H1 (cell line): ENCODE measurements at regions not wholly inside any gene's neighbourhood (a gene's known extent, or its start where the extent isn't known, plus 50 kb on each side); places are given as distances from the start of the nearest gene placed in this dataset.

Experiments used
- CTCF ChIA-PET: fragments of 300-600 bp; sonication (Branson Sonifier 250); formaldehyde crosslinking; loops from one replicate; lab custom pipeline; 2021; ENCODE audit not compliant: partially characterized antibody; lab: Charles Lee
- POLR2A ChIA-PET: fragments of 300-600 bp; sonication (Branson Sonifier 250); formaldehyde crosslinking; loops from one replicate; lab custom pipeline; 2021; ENCODE audit warnings: inconsistent platforms; ENCODE audit not compliant: partially characterized antibody; lab: Charles Lee
- DNase-seq, 2 experiments: peaks; one replicate each; pipeline versions ENCODE4 v3.0.0 to v3.0.0-alpha.2; 2010 to 2022; ENCODE audit warnings: low spot score in 2 of 2, low read depth in 1 of 2, mixed read lengths in 1 of 2
- FAIRE-seq: peaks from 2 replicates; lab custom pipeline; 2011; peaks lifted over from hg19 to GRCh38; lab: Jason Lieb, UNC
- H2AFZ ChIP-seq: 2 replicates; pipeline ENCODE4 v1.8.1; 2012; ENCODE audit warnings: low read length, inconsistent platforms
- H2AK5ac ChIP-seq: 2 replicates; pipeline ENCODE4 v1.6.1; 2013; ENCODE audit warnings: low read depth, low read length
- H2BK120ac ChIP-seq: replicated peaks from 2 replicates; pipeline ENCODE3; 2013; ENCODE audit warnings: low read depth, low read length, inconsistent platforms
- H2BK12ac ChIP-seq: 2 replicates; pipeline ENCODE4 v1.6.1; 2013; ENCODE audit warnings: low read depth, low read length
- H2BK15ac ChIP-seq: 2 replicates; pipeline ENCODE4 v1.6.1; 2013; ENCODE audit warnings: low read length
- H2BK20ac ChIP-seq: 2 replicates; pipeline ENCODE4 v1.6.1; 2013; ENCODE audit warnings: low read length
- H2BK5ac ChIP-seq: 2 replicates; pipeline ENCODE4 v1.6.1; 2013; ENCODE audit warnings: low read depth, low read length
- H3K14ac ChIP-seq: 2 replicates; pipeline ENCODE4 v1.6.1; 2013; ENCODE audit warnings: inconsistent platforms; ENCODE audit not compliant: insufficient read length
- H3K18ac ChIP-seq: 2 replicates; pipeline ENCODE4 v1.6.1; 2013; ENCODE audit warnings: low read length; ENCODE audit errors: extremely low read depth
- H3K23ac ChIP-seq: 2 replicates; pipeline ENCODE4 v1.6.1; 2013; ENCODE audit warnings: inconsistent platforms; ENCODE audit not compliant: insufficient read length
- H3K23me2 ChIP-seq: 2 replicates; pipeline ENCODE4 v1.6.1; 2013; ENCODE audit warnings: low read depth, low read length
- H3K27ac ChIP-seq: 2 replicates; pipeline ENCODE4 v1.6.1; 2011; ENCODE audit warnings: low read depth, low read length, inconsistent platforms
- H3K27me3 ChIP-seq, 4 experiments: replicated peaks in 1 of 4; 1 replicate in 1 of 4; 2 replicates in 3 of 4; pipeline versions ENCODE4 v1.6.1 to v1.8.1; 2011 to 2013; ENCODE audit warnings: low read length in 3 of 4, mild to moderate bottlenecking in 3 of 4, inconsistent platforms in 2 of 4, mixed read lengths in 2 of 4, moderate library complexity in 1 of 4; ENCODE audit not compliant: control insufficient read depth in 3 of 4, insufficient read depth in 3 of 4; ENCODE audit errors: extremely low read depth in 1 of 4
- H3K36me3 ChIP-seq, 4 experiments: 2 replicates each; pipeline versions ENCODE4 v1.6.1 to v1.8.1; 2011 to 2013; ENCODE audit warnings: mild to moderate bottlenecking in 4 of 4, low read length in 3 of 4, moderate library complexity in 2 of 4, control low read depth in 1 of 4, inconsistent platforms in 1 of 4; ENCODE audit not compliant: insufficient read depth in 4 of 4, control insufficient read depth in 2 of 4
- H3K4ac ChIP-seq: replicated peaks from 2 replicates; pipeline ENCODE3; 2013; ENCODE audit warnings: low read length, low read depth, mixed read lengths, inconsistent platforms; ENCODE audit not compliant: insufficient read length
- H3K4me1 ChIP-seq, 4 experiments: replicated peaks in 1 of 4; 1 replicate in 1 of 4; 2 replicates in 3 of 4; pipeline versions ENCODE4 v1.6.1 to v1.8.1; 2011 to 2013; ENCODE audit warnings: low read length in 3 of 4, inconsistent platforms in 2 of 4, mixed read lengths in 1 of 4; ENCODE audit not compliant: insufficient read depth in 4 of 4, control insufficient read depth in 3 of 4
- H3K4me2 ChIP-seq, 2 experiments: 2 replicates each; pipeline versions ENCODE4 v1.6.1 to v1.8.1; 2011 to 2013; ENCODE audit warnings: low read depth in 2 of 2, low read length in 2 of 2, control low read depth in 1 of 2, inconsistent platforms in 1 of 2, mild to moderate bottlenecking in 1 of 2; ENCODE audit not compliant: insufficient read depth in 1 of 2
- H3K4me3 ChIP-seq, 4 experiments: fragments of 200-600, 300-600 bp in 1 of 4; sonication (generic), shearing (Covaris generic), sonication (Bioruptor Twin) in 1 of 4; 2 replicates each; pipeline versions ENCODE4 v1.5.1 to v1.8.1; 2011 to 2016; ENCODE audit warnings: low read length in 4 of 4, low read depth in 3 of 4, control low read depth in 2 of 4, inconsistent platforms in 2 of 4, mild to moderate bottlenecking in 2 of 4, mixed read lengths in 1 of 4, moderate library complexity in 1 of 4; ENCODE audit not compliant: insufficient read depth in 2 of 4; ENCODE audit errors: extremely low read depth in 1 of 4
- H3K56ac ChIP-seq: replicated peaks from 2 replicates; pipeline ENCODE3; 2013; ENCODE audit warnings: low read depth, mild to moderate bottlenecking, mixed read lengths, low read length, inconsistent platforms; ENCODE audit not compliant: insufficient read length
- H3K79me1 ChIP-seq: 2 replicates; pipeline ENCODE4 v1.6.1; 2013; ENCODE audit warnings: low read depth, low read length, control low read depth
- H3K79me2 ChIP-seq, 2 experiments: 2 replicates each; pipeline versions ENCODE4 v1.6.1 to v1.8.1; 2012 to 2013; ENCODE audit warnings: low read length in 2 of 2, mild to moderate bottlenecking in 2 of 2, inconsistent platforms in 1 of 2; ENCODE audit not compliant: insufficient read depth in 2 of 2, control insufficient read depth in 1 of 2
- H3K9ac ChIP-seq, 4 experiments: replicated peaks in 1 of 4; 1 replicate in 1 of 4; 2 replicates in 3 of 4; pipeline versions ENCODE4 v1.6.1 to v1.8.1; 2011 to 2013; ENCODE audit warnings: low read depth in 3 of 4, low read length in 3 of 4, control low read depth in 2 of 4, mild to moderate bottlenecking in 2 of 4, moderate library complexity in 2 of 4, inconsistent platforms in 1 of 4; ENCODE audit errors: extremely low read depth in 1 of 4
- H3K9me3 ChIP-seq, 2 experiments: 2 replicates each; pipeline versions ENCODE4 v1.6.1 to v1.8.1; 2012 to 2013; ENCODE audit warnings: mild to moderate bottlenecking in 2 of 2, moderate library complexity in 2 of 2, control low read depth in 1 of 2, inconsistent platforms in 1 of 2, low read depth in 1 of 2, low read length in 1 of 2, mixed read lengths in 1 of 2; ENCODE audit not compliant: insufficient read depth in 2 of 2
- H4K20me1 ChIP-seq, 2 experiments: replicated peaks in 1 of 2; 2 replicates each; pipeline versions ENCODE3 to v1.8.1; 2011 to 2013; ENCODE audit warnings: inconsistent platforms in 2 of 2, low read length in 2 of 2, mild to moderate bottlenecking in 1 of 2; ENCODE audit not compliant: insufficient read depth in 2 of 2, control insufficient read depth in 1 of 2
- H4K5ac ChIP-seq: 2 replicates; pipeline ENCODE4 v1.6.1; 2013; ENCODE audit warnings: low read length, low read depth, mixed read lengths, inconsistent platforms; ENCODE audit not compliant: insufficient read length
- H4K8ac ChIP-seq: 2 replicates; pipeline ENCODE4 v1.8.0; 2013; ENCODE audit warnings: mild to moderate bottlenecking, moderate library complexity, low read length, inconsistent platforms; ENCODE audit not compliant: insufficient read depth; ENCODE audit errors: extremely low read depth
- H4K91ac ChIP-seq: replicated peaks from 2 replicates; pipeline ENCODE3; 2013; ENCODE audit warnings: low read length, mixed read lengths, inconsistent platforms; ENCODE audit not compliant: insufficient read length
- GABPA ChIP-seq: IDR thresholded peaks from 2 replicates; pipeline ENCODE4 v1.6.1; 2011; ENCODE audit warnings: mild to moderate bottlenecking, low read length, moderate library complexity, borderline replicate concordance; ENCODE audit not compliant: insufficient read depth
- KDM1A ChIP-seq: fragments of 200-600, 300-600 bp; sonication (generic); IDR thresholded peaks from 2 replicates; pipeline ENCODE4 v1.7.1; 2016; ENCODE audit warnings: mild to moderate bottlenecking, low read length, borderline replicate concordance
- SIN3A ChIP-seq, 2 experiments: IDR thresholded peaks in 1 of 2; conservative IDR thresholded peaks in 1 of 2; 2 replicates each; pipeline ENCODE4 v1.6.1; 2011 to 2012; ENCODE audit warnings: low read length in 2 of 2, improper control_type of control experiment in 1 of 2, low read depth in 1 of 2, mild to moderate bottlenecking in 1 of 2
- SIRT6 ChIP-seq: IDR thresholded peaks from one replicate; pipeline ENCODE4 v1.7.1; 2012; ENCODE audit warnings: low read length, inconsistent platforms
- whole genome bisulfite sequencing, 2 experiments: shearing (Covaris generic) in 1 of 2; methylation state at CpG; one replicate each; pipeline versions ENCODE4 v1.1.6 to v1.1.7; 2013 to 2015; ENCODE audit warnings: low lambda C conversion rate in 2 of 2, mixed read lengths in 2 of 2, inconsistent platforms in 1 of 2, low coverage in 1 of 2, missing lambda C conversion rate in 1 of 2; ENCODE audit not compliant: insufficient replicate concordance in 2 of 2, insufficient coverage in 1 of 2, insufficient read length in 1 of 2; ENCODE audit errors: extremely low coverage in 1 of 2, missing lambda C conversion rate in 1 of 2; 5-methylcytosine and 5-hydroxymethylcytosine counted together
- TF ChIP-seq, protein P1 (sequence below): IDR thresholded peaks from 2 replicates; pipeline ENCODE4 v1.6.1; 2012; ENCODE audit warnings: low read length, inconsistent platforms

DNA sequence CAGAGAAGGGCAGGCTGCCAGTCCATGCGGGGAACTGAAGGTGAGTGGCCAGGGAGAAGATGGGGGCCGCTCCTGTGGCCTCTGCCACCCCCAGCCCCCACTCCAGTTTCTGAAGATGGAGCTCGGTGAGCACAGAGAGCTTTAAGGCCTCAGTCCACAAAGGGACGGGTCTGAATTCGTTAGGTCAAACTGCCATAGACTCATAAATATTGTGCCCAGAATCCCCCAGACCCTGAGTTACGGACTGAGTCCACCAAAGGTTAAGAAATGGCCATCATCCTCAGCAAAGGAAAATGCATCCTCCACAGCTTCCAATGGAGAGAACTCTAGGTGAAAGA lies 344.2 kb downstream of the BUD13 start:
- no peak for FAIRE-seq
- CTCF ChIA-PET: interaction anchor here (1.0 to 3.2 kb wide), 5 partner anchors 11 to 213 kb away, joined by 3 to 18 read pairs (median 4); no protein-coding TSS in a partner anchor
- 92% methylated on average over 6 of the region's 6 CpGs; no CpG with 5 or more reads in 1 of the 2 experiments for WGBS, 2 experiments

More for the DNA sequence above, 344.2 kb downstream of the BUD13 start:
- no peak overlapping the region for H3K4ac ChIP-seq
- H3K79me2 ChIP-seq: 0 out of 4 replicates have a peak, but pooled peaks cover 0 to 4% of the 10 kb centered on the region in 2 experiments
- 0 out of 2 replicates have a peak overlapping the region, but pooled peaks have one; percentile 43 for H3K18ac ChIP-seq
- H3K27me3 ChIP-seq: no peaks in the 10 kb centered on the region
- H2BK120ac ChIP-seq: no peak overlapping the region
- no peak overlapping the region for H2AK5ac ChIP-seq
- no peak overlapping the region for H2AFZ ChIP-seq
- no peak overlapping the region for H3K27ac ChIP-seq
- no peak overlapping the region for H2BK12ac ChIP-seq
- H3K23me2 ChIP-seq: no peaks in the 10 kb centered on the region
- no peak for DNase-seq
- H4K5ac ChIP-seq: no peak overlapping the region
- no peaks in the 10 kb centered on the region for H4K20me1 ChIP-seq
- no peak overlapping the region for H4K8ac ChIP-seq
- H2BK15ac ChIP-seq: no peak overlapping the region
- no peak overlapping the region for H3K23ac ChIP-seq
- no peaks in the 10 kb centered on the region; the same call in 1 of the 2 replicates for H3K79me1 ChIP-seq
- H4K91ac ChIP-seq: no peak overlapping the region
- no peak overlapping the region for H3K4me3 ChIP-seq
- no peak overlapping the region for H3K4me2 ChIP-seq
- TF ChIP-seq SIRT6 (no peak), KDM1A (no peak), GABPA (no peak), SIN3A (conservative IDR thresholded peaks at IDR 0.05 in 1 of 2, IDR thresholded peaks at IDR 0.05 in 1 of 2; ENCODE audit: low read depth in 1 of 2, low read length in 2 of 2) (no peak)
- TF ChIP-seq, protein P1, sequence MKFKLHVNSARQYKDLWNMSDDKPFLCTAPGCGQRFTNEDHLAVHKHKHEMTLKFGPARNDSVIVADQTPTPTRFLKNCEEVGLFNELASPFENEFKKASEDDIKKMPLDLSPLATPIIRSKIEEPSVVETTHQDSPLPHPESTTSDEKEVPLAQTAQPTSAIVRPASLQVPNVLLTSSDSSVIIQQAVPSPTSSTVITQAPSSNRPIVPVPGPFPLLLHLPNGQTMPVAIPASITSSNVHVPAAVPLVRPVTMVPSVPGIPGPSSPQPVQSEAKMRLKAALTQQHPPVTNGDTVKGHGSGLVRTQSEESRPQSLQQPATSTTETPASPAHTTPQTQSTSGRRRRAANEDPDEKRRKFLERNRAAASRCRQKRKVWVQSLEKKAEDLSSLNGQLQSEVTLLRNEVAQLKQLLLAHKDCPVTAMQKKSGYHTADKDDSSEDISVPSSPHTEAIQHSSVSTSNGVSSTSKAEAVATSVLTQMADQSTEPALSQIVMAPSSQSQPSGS: no peak
- H3K9me3 ChIP-seq: no peaks in the 10 kb centered on the region
- no peak overlapping the region for H2BK5ac ChIP-seq
- POLR2A ChIA-PET: interaction anchor here (2.3 kb wide), 1 partner anchor 17 kb away, joined by 9 read pairs; no protein-coding TSS in a partner anchor
- no peak overlapping the region for H2BK20ac ChIP-seq
- H3K36me3 ChIP-seq: no peaks in the 10 kb centered on the region
- H3K14ac ChIP-seq: no peak overlapping the region
- H3K9ac ChIP-seq: no peak overlapping the region
- H3K4me1 ChIP-seq: peaks cover 0 to 9% (median 3%) of the 10 kb centered on the region in 4 experiments; a peak in 4 of 7 replicates
- H3K56ac ChIP-seq: no peak overlapping the region
